ENCODE measurements at regions not wholly inside any gene's neighbourhood (a gene's known extent, or its start where the extent isn't known, plus 50 kb on each side); places are given as distances from the start of the nearest gene placed in this dataset.

DNA sequence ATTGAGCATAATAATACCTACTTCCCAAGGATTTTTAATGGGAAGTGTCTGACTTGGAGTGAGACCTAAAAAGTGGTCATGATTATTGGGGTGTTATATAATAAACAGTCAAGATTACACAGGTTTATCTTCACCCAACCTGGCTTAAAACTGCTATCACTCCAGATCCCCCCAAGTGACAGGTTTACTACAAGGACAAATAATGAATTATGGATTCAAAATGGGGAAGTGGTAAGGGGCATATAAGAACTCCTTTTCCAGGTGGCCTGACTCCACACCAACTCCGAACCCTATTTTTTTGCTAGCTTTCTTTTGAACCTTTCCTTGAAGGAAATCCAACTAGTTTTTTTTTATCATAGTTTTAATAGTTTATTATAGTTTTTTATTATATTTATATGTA lies 663.0 kb upstream of the FANCL start:
- intact Hi-C loops (cut with DNase I), result no loop called here
- Histone ChIP-seq H3K27me3 (ENCODE audit: control insufficient read depth in 1 of 2, insufficient read depth in 2 of 2, low read length in 1 of 2) (no peaks in the 10 kb centered on the region), H3K4me1 (ENCODE audit: control insufficient read depth in 1 of 2, insufficient read depth in 2 of 2, low read length in 2 of 2) (no peaks in the 10 kb centered on the region), H3K4me3 (ENCODE audit: low read length in 2 of 2) (no peak overlapping the region), H3K9me3 (ENCODE audit: control insufficient read depth, low read length) (no peaks in the 10 kb centered on the region), H3K36me3 (ENCODE audit: control insufficient read depth in 1 of 2, insufficient read depth in 2 of 2, low read length in 1 of 2) (no peaks in the 10 kb centered on the region), H3K27ac (ENCODE audit: low read depth in 1 of 2, low read length in 2 of 2) (no peak overlapping the region)
- 96% methylated on average over 1 of the region's 1 CpG for WGBS, 2 donors
- DNase-seq (no peak), ATAC-seq (ENCODE audit: low FRiP score) (no peak)

DNA sequence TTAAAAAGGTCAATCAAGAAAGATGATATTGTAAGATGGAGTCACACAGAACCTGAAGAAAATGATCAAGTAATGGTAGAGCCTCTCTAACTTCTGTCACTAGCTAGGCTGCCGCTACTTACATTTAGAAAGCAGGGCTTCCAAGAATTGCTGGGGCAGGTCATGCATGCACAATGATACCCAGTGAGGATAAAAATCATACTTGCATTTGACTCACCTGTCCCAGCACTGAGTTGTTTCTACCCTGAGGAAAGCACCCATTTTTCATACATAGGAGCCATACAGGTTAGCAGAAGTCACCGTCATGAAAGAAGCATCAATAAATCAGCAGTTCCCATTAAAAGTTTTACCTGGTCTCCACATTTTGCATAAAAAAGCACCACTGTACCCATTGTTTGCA lies 662.3 kb upstream of the FANCL start:
- Histone ChIP-seq H3K9me3 (ENCODE audit: control insufficient read depth, low read length) (no peaks in the 10 kb centered on the region), H3K36me3 (ENCODE audit: control insufficient read depth in 1 of 2, insufficient read depth in 2 of 2, low read length in 1 of 2) (no peaks in the 10 kb centered on the region), H3K4me3 (ENCODE audit: low read length in 2 of 2) (no peak overlapping the region), H3K27ac (ENCODE audit: low read depth in 1 of 2, low read length in 2 of 2) (no peak overlapping the region), H3K4me1 (ENCODE audit: control insufficient read depth in 1 of 2, insufficient read depth in 2 of 2, low read length in 2 of 2) (no peaks in the 10 kb centered on the region), H3K27me3 (ENCODE audit: control insufficient read depth in 1 of 2, insufficient read depth in 2 of 2, low read length in 1 of 2) (no peaks in the 10 kb centered on the region)
- ATAC-seq (ENCODE audit: low FRiP score) (no peak), DNase-seq (no peak)
- intact Hi-C loops (cut with DNase I), result no loop called here
- WGBS, 2 donors, result 93 to 96% methylated on average over 2 of the region's 2 CpGs

DNA sequence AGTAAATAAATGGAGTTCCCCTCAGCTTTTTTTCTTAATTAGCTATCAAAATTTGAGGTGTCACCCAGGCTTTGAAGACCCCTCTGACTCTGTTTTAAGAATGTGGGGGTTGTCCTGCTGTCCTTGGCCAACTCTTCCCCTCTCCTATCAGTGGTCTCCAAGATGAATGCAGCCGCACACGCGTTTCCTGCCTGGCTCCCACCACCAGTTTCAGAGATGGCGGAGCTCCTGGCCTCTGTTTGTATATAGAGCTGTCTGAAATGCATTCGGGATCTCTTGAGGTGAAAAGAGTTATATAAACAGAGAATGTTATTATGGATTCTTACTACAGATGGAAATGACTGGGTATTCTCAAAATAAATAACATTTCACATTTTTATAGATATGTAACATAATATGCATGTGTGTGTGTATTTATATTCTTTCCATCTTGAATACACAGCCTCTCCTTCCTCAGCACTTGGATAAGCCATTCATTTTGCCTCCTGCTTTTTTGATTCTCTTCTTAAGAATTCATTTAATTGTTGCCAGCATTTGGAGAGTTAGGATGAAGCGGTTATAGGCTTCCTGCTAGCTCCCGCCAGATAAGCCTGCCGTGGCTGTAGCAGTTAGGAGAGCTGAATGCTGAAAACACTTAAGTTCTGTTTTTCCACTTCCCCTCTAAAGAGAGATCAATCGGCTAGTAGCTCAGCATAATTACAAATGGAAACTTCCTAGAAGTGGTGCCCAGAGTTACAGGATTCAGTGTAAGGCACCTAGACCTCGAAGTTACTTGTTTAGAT lies 659.3 kb upstream of the FANCL start:
- no peaks in the 10 kb centered on the region for H3K4me1 ChIP-seq (ENCODE audit: control insufficient read depth in 1 of 2, insufficient read depth in 2 of 2, low read length in 2 of 2)
- H3K27me3 ChIP-seq (ENCODE audit: control insufficient read depth in 1 of 2, insufficient read depth in 2 of 2, low read length in 1 of 2), result no peaks in the 10 kb centered on the region
- H3K27ac ChIP-seq (ENCODE audit: low read depth in 1 of 2, low read length in 2 of 2), result no peak overlapping the region
- no peaks in the 10 kb centered on the region for H3K36me3 ChIP-seq (ENCODE audit: control insufficient read depth in 1 of 2, insufficient read depth in 2 of 2, low read length in 1 of 2)
- H3K9me3 ChIP-seq (ENCODE audit: control insufficient read depth, low read length), result no peaks in the 10 kb centered on the region
- H3K4me3 ChIP-seq (ENCODE audit: low read length in 2 of 2), result no peak overlapping the region
- ATAC-seq (ENCODE audit: low FRiP score) (no peak), DNase-seq (no peak)
- intact Hi-C loops (cut with DNase I), result no loop called here
- 41 to 54% methylated on average over 10 of the region's 10 CpGs for WGBS, 2 donors

DNA sequence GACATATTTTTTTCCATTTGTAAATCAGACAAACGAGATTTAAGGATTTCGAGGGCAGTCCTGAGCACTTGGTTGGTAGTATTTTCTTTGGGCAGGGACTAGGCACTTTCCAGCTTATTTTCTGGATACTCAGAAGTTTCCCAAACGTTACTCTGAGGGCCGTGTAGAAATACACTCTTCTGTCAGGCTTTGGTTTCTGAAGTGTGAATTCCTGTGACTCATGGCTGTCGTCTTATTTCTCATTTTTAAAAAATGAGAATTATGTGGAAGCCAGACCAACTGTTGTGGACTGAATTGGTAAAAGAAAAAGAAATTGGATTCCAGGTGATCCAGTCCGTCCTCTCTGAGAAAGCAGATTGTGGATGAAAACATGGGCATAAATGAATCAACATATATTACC lies 658.6 kb upstream of the FANCL start:
- DNase-seq, result no peak
- Histone ChIP-seq H3K27ac (ENCODE audit: low read depth in 1 of 2, low read length in 2 of 2) (no peak overlapping the region), H3K27me3 (ENCODE audit: control insufficient read depth in 1 of 2, insufficient read depth in 2 of 2, low read length in 1 of 2) (no peaks in the 10 kb centered on the region), H3K36me3 (ENCODE audit: control insufficient read depth in 1 of 2, insufficient read depth in 2 of 2, low read length in 1 of 2) (no peaks in the 10 kb centered on the region), H3K9me3 (ENCODE audit: control insufficient read depth, low read length) (no peaks in the 10 kb centered on the region), H3K4me1 (ENCODE audit: control insufficient read depth in 1 of 2, insufficient read depth in 2 of 2, low read length in 2 of 2) (no peaks in the 10 kb centered on the region), H3K4me3 (ENCODE audit: low read length in 2 of 2) (no peak overlapping the region)
- intact Hi-C loops (cut with DNase I), result no loop called here
- 12 to 17% methylated on average over 6 of the region's 6 CpGs for WGBS, 2 donors
- no peak for ATAC-seq (ENCODE audit: low FRiP score)

DNA sequence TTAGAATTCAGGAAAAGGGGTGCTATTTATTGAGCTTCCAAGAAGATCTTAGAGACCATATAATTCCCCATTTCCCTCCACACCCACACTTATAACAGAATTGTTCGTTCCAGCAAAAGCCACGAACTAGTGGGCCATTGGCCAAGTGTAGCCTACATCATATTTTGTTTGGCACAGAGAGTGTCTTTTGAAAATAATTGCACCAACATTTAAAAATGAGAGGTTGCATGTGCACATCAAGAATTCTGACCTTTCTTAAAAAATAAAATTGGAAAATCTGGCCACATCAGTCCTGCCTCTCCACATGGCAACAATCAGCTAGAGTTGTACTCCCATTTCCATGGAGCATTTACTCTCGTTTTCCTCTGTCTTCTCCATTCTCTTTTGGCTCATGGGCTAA lies 655.5 kb upstream of the FANCL start:
- no peaks in the 10 kb centered on the region for H3K36me3 ChIP-seq (ENCODE audit: control insufficient read depth in 1 of 2, insufficient read depth in 2 of 2, low read length in 1 of 2)
- no peaks in the 10 kb centered on the region for H3K9me3 ChIP-seq (ENCODE audit: control insufficient read depth, low read length)
- no peaks in the 10 kb centered on the region for H3K4me1 ChIP-seq (ENCODE audit: control insufficient read depth in 1 of 2, insufficient read depth in 2 of 2, low read length in 2 of 2)
- no peak for DNase-seq
- ATAC-seq (ENCODE audit: low FRiP score), result no peak
- intact Hi-C loops (cut with DNase I), result no loop called here
- no peak overlapping the region for H3K27ac ChIP-seq (ENCODE audit: low read depth in 1 of 2, low read length in 2 of 2)
- peaks cover 0 to 2% of the 10 kb centered on the region in 2 donors for H3K27me3 ChIP-seq (ENCODE audit: control insufficient read depth in 1 of 2, insufficient read depth in 2 of 2, low read length in 1 of 2)
- WGBS, 2 donors, result 3 to 4% methylated on average over 3 of the region's 3 CpGs
- H3K4me3 ChIP-seq (ENCODE audit: low read length in 2 of 2), result no peak overlapping the region

DNA sequence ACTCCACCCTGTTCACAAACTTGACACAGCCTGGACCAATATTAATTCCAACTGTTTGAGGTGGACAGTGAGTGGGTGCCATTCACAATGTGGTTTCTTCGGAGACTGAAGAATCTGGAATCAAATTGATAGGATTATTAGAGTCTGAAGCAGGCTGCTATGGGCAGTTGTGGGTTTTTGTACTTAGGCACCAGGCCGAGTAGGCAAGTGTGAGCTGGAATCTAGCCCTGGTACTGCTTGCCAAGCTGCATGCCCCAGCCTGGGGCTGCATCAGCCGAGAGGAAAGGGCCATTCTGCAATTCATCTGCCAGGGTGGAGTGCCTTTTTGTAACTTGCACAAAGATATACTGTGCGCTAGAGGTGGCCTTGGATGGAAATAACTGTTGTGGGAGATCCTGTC lies 654.7 kb upstream of the FANCL start:
- no peaks in the 10 kb centered on the region for H3K36me3 ChIP-seq (ENCODE audit: control insufficient read depth in 1 of 2, insufficient read depth in 2 of 2, low read length in 1 of 2)
- no peak overlapping the region for H3K27ac ChIP-seq (ENCODE audit: low read depth in 1 of 2, low read length in 2 of 2)
- H3K27me3 ChIP-seq (ENCODE audit: control insufficient read depth in 1 of 2, insufficient read depth in 2 of 2, low read length in 1 of 2), result peaks cover 0 to 4% of the 10 kb centered on the region in 2 donors
- ATAC-seq (ENCODE audit: low FRiP score), result no peak
- no peaks in the 10 kb centered on the region for H3K9me3 ChIP-seq (ENCODE audit: control insufficient read depth, low read length)
- WGBS, 2 donors, result 33 to 40% methylated on average over 4 of the region's 4 CpGs
- no peaks in the 10 kb centered on the region for H3K4me1 ChIP-seq (ENCODE audit: control insufficient read depth in 1 of 2, insufficient read depth in 2 of 2, low read length in 2 of 2)
- DNase-seq, result no peak
- H3K4me3 ChIP-seq (ENCODE audit: low read length in 2 of 2), result no peak overlapping the region
- intact Hi-C loops (cut with DNase I), result no loop called here

DNA sequence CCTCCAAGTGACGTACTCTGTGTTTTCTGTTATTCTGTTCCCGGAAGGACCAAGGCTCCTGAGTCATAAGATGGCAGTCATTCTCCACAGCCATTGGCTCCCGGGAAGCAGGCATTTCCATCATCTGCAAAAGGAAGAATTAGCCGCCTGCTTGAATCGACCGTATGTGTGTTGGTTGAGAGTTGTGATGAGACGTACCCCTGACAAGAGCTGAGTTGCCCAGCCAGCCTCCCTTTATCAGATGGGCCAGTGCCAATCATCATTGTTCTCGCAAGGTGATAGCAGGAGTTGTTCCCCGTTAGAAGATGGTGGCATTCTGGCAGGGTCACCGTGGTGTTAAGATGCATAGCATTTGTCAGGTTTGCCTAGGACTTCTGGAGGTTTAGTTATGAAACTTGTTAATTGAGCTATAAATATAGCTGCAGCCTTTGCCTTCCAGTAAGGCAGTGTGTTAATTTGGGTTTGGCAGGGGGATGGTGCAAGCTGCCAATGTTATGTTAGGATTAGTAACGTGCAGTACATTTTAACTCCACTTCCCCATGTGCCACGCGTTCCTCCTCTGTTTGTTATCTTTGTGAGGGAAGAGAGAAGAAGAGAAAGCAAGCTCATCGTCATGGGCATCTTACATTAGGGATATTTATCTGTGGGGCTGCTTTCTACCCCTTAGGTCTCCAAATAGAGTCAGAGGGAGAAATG lies 652.7 kb upstream of the FANCL start:
- ATAC-seq (ENCODE audit: low FRiP score) (no peak), DNase-seq (no peak)
- Histone ChIP-seq H3K36me3 (ENCODE audit: control insufficient read depth in 1 of 2, insufficient read depth in 2 of 2, low read length in 1 of 2) (no peaks in the 10 kb centered on the region), H3K9me3 (ENCODE audit: control insufficient read depth, low read length) (no peaks in the 10 kb centered on the region), H3K27ac (ENCODE audit: low read depth in 1 of 2, low read length in 2 of 2) (no peak overlapping the region), H3K4me3 (ENCODE audit: low read length in 2 of 2) (no peak overlapping the region), H3K27me3 (ENCODE audit: control insufficient read depth in 1 of 2, insufficient read depth in 2 of 2, low read length in 1 of 2) (peaks cover 0 to 4% of the 10 kb centered on the region in 2 donors), H3K4me1 (ENCODE audit: control insufficient read depth in 1 of 2, insufficient read depth in 2 of 2, low read length in 2 of 2) (no peaks in the 10 kb centered on the region)
- 41 to 46% methylated on average over 14 of the region's 14 CpGs for WGBS, 2 donors
- intact Hi-C loops (cut with DNase I), result no loop called here

DNA sequence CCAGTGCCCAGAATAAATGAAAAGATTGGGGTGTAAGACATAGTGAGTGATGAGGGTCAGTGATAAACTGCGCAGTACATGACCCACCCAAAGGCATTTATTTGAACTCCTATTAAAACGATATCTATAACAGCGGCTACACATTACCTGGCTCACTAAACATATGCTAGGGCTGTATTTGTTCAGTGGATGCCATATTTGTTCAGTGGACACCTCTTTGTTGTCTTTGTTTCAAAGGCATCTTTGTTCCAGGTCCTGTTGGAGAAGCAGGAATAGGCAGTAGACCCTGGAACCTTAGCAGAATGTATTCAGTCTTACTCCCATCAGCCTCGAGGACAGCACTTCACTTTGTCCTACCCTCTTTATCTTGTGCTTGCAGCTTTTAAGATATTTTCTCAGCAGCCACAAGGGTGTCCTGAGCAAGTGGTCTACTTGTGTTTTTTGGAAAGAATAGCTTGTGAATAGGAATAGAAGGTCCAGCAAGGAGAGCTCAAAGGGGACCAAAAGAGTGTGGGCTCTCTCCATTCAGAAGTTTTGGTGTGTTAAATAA lies 650.8 kb upstream of the FANCL start:
- WGBS, 2 donors, result 80 to 83% methylated on average over 4 of the region's 4 CpGs
- Histone ChIP-seq H3K36me3 (ENCODE audit: control insufficient read depth in 1 of 2, insufficient read depth in 2 of 2, low read length in 1 of 2) (no peaks in the 10 kb centered on the region), H3K4me3 (ENCODE audit: low read length in 2 of 2) (no peak overlapping the region), H3K4me1 (ENCODE audit: control insufficient read depth in 1 of 2, insufficient read depth in 2 of 2, low read length in 2 of 2) (no peaks in the 10 kb centered on the region), H3K27me3 (ENCODE audit: control insufficient read depth in 1 of 2, insufficient read depth in 2 of 2, low read length in 1 of 2) (peaks cover 0 to 4% of the 10 kb centered on the region in 2 donors), H3K9me3 (ENCODE audit: control insufficient read depth, low read length) (no peaks in the 10 kb centered on the region), H3K27ac (ENCODE audit: low read depth in 1 of 2, low read length in 2 of 2) (no peak overlapping the region)
- ATAC-seq (ENCODE audit: low FRiP score), result no peak
- no peak for DNase-seq
- intact Hi-C loops (cut with DNase I), result no loop called here
